SK-N-MC (cell line): ENCODE measurements at regions not wholly inside any gene's neighbourhood (a gene's known extent, or its start where the extent isn't known, plus 50 kb on each side); places are given as distances from the start of the nearest gene placed in this dataset.

Source experiments
- DNase-seq: peaks from one replicate; pipeline ENCODE4 v3.0.0-alpha.2; 2011; ENCODE audit warnings: low read depth, low spot score
- H3K27ac ChIP-seq: fragments of 200-600 bp; sonication (generic); 2 replicates; pipeline ENCODE4 v1.5.1; 2016; ENCODE audit warnings: mixed run types
- H3K36me3 ChIP-seq: fragments of 200-600 bp; sonication (generic); 2 replicates; pipeline ENCODE4 v1.6.1; 2017; ENCODE audit warnings: antibody characterized with exemption, low read length, mixed read lengths; ENCODE audit not compliant: insufficient read depth
- H3K4me3 ChIP-seq: fragments of 200-600 bp; sonication (generic); 2 replicates; pipeline ENCODE4 v1.5.1; 2016
- H3K9ac ChIP-seq: fragments of 200-600 bp; sonication (generic); 2 replicates; pipeline ENCODE4 v1.8.0; 2017; ENCODE audit warnings: mixed run types, mixed read lengths; ENCODE audit not compliant: insufficient read length
- H3K9me3 ChIP-seq: fragments of 200-600 bp; sonication (generic); 2 replicates; pipeline ENCODE4 v1.6.1; 2017; ENCODE audit warnings: low read depth, mild to moderate bottlenecking, antibody characterized with exemption, low read length, moderate library complexity, mixed read lengths
- EZH2 ChIP-seq: fragments of 200-600 bp; sonication (generic); IDR thresholded peaks from one replicate; pipeline ENCODE4 v1.6.1; 2017; ENCODE audit warnings: antibody characterized with exemption
- FOXP2 ChIP-seq: optimal IDR thresholded peaks from 2 replicates; pipeline ENCODE3; 2011; ENCODE audit warnings: mild to moderate bottlenecking, moderate library complexity; ENCODE audit not compliant: insufficient read depth; ENCODE audit errors: extremely low read length, control extremely low read depth
- POLR2AphosphoS5 ChIP-seq: IDR thresholded peaks from 2 replicates; pipeline ENCODE4 v1.6.1; 2012; ENCODE audit warnings: mild to moderate bottlenecking, low read depth, low read length, borderline replicate concordance

GRCh38 chr18:78612801-78613200, 366.8 kb upstream of the SALL3 start:
- Histone ChIP-seq H3K36me3 (no peaks in the 10 kb centered on the region), H3K4me3 (no peak overlapping the region), H3K9ac (no peak overlapping the region), H3K9me3 (no peaks in the 10 kb centered on the region), H3K27ac (no peak overlapping the region)
- DNase-seq = no peak
- TF ChIP-seq POLR2AphosphoS5 (no peak), FOXP2 (no peak), EZH2 (no peak)

GRCh38 chr18:78618726-78619125, 360.9 kb upstream of the SALL3 start:
- Histone ChIP-seq H3K9me3 (no peaks in the 10 kb centered on the region), H3K27ac (no peak overlapping the region), H3K9ac (no peak overlapping the region), H3K4me3 (no peak overlapping the region), H3K36me3 (no peaks in the 10 kb centered on the region)
- DNase-seq = no peak
- TF ChIP-seq POLR2AphosphoS5 (no peak), EZH2 (no peak), FOXP2 (no peak)

- Histone ChIP-seq H3K9me3 (no peaks in the 10 kb centered on the region), H3K4me3 (no peak overlapping the region), H3K27ac (no peak overlapping the region), H3K36me3 (no peaks in the 10 kb centered on the region), H3K9ac (no peak overlapping the region)
- DNase-seq = no peak
- TF ChIP-seq FOXP2 (no peak), POLR2AphosphoS5 (no peak), EZH2 (no peak)
Measured at GRCh38 chr18:78619854-78620253, 359.8 kb upstream of the SALL3 start.

- Histone ChIP-seq H3K9ac (no peak overlapping the region), H3K9me3 (no peaks in the 10 kb centered on the region), H3K36me3 (no peaks in the 10 kb centered on the region), H3K4me3 (no peak overlapping the region), H3K27ac (no peak overlapping the region)
- no peak for TF ChIP-seq EZH2
- TF ChIP-seq POLR2AphosphoS5 = no peak
- TF ChIP-seq FOXP2 = no peak
- DNase-seq = no peak
Measured at GRCh38 chr18:78620326-78620725, 359.3 kb upstream of the SALL3 start.

- Histone ChIP-seq H3K9ac (no peak overlapping the region), H3K27ac (no peak overlapping the region), H3K4me3 (no peak overlapping the region), H3K36me3 (no peaks in the 10 kb centered on the region), H3K9me3 (no peaks in the 10 kb centered on the region)
- TF ChIP-seq EZH2 (no peak), POLR2AphosphoS5 (no peak), FOXP2 (no peak)
- no peak for DNase-seq
Measured at GRCh38 chr18:78621141-78621755, 358.4 kb upstream of the SALL3 start.

GRCh38 chr18:78622251-78622906, 357.2 kb upstream of the SALL3 start:
- TF ChIP-seq POLR2AphosphoS5 (no peak), EZH2 (no peak), FOXP2 (no peak)
- no peak for DNase-seq
- H3K36me3 ChIP-seq = no peaks in the 10 kb centered on the region
- H3K9me3 ChIP-seq = no peaks in the 10 kb centered on the region
- H3K4me3 ChIP-seq = no peak overlapping the region
- no peak overlapping the region for H3K9ac ChIP-seq
- no peak overlapping the region for H3K27ac ChIP-seq

- H3K27ac ChIP-seq = no peak overlapping the region
- no peaks in the 10 kb centered on the region for H3K36me3 ChIP-seq
- no peak overlapping the region for H3K9ac ChIP-seq
- no peak for TF ChIP-seq EZH2
- TF ChIP-seq POLR2AphosphoS5 = no peak
- no peak for TF ChIP-seq FOXP2
- no peak for DNase-seq
- H3K4me3 ChIP-seq = no peak overlapping the region
- no peaks in the 10 kb centered on the region for H3K9me3 ChIP-seq
Measured at GRCh38 chr18:78622907-78623541, 356.6 kb upstream of the SALL3 start.

- no peak for DNase-seq
- Histone ChIP-seq H3K9ac (no peak overlapping the region), H3K27ac (no peak overlapping the region), H3K36me3 (no peaks in the 10 kb centered on the region), H3K9me3 (no peaks in the 10 kb centered on the region), H3K4me3 (no peak overlapping the region)
- TF ChIP-seq FOXP2 = no peak
- no peak for TF ChIP-seq POLR2AphosphoS5
- TF ChIP-seq EZH2 = no peak
Measured at GRCh38 chr18:78624646-78625279, 354.9 kb upstream of the SALL3 start.
